ENCODE measurements at regions not wholly inside any gene's neighbourhood (a gene's known extent, or its start where the extent isn't known, plus 50 kb on each side); places are given as distances from the start of the nearest gene placed in this dataset.

DNA sequence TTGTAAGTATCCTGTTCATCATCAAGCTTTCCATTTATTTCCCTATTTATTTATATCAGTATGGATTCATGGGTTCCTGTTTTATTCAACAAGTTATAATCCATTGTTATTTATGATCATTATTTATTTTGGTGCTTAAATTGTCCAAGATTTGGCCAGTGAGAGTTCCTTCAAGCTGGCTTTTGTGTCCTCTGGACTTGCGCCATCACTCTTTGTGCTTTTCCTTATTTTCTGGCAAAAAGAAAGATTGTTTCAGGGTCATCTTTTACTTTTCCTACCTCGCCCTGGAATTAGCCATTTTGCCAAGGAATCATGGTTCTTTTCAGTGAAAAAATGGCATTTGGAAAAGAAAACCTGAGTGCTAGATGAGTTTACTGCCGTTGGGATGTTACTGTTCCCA is 193.4 kb downstream of the ADAMTS15 start:
- no peak overlapping the region for H3T11ph ChIP-seq (ENCODE audit: low read length)
- H3K79me2 ChIP-seq (ENCODE audit: insufficient read depth, low read length), result no peaks in the 10 kb centered on the region
- no peaks in the 10 kb centered on the region for H3K27me3 ChIP-seq (ENCODE audit: insufficient read depth, low read length)
- no peak overlapping the region for H3K4ac ChIP-seq (ENCODE audit: low read depth, low read length)
- H3K36me3 Mint-ChIP-seq (ENCODE audit: insufficient read depth in 1 of 3, low read depth in 3 of 3), result no peaks in the 10 kb centered on the region
- no peaks in the 10 kb centered on the region for H3K9me3 Mint-ChIP-seq
- H3K56ac ChIP-seq (ENCODE audit: insufficient read length, low read depth, low read length), result no peak overlapping the region
- no peak overlapping the region for H3K4me2 ChIP-seq (ENCODE audit: insufficient read depth, insufficient read length, low read length)
- no peak overlapping the region for H2BK12ac ChIP-seq (ENCODE audit: insufficient read length, low read depth, low read length)
- H3K23ac ChIP-seq (ENCODE audit: insufficient read length, low read depth, low read length), result no peak overlapping the region
- TF ChIP-seq CTCF (conservative IDR thresholded peaks at IDR 0.05), result no peak
- H3K27ac ChIP-seq (ENCODE audit: insufficient read length, low read depth, low read length), result no peak overlapping the region
- H3K4me1 Mint-ChIP-seq, result peaks cover 9 to 15% of the 10 kb centered on the region in 2 experiments
- H2BK15ac ChIP-seq (ENCODE audit: low read depth, low read length), result no peak overlapping the region
- H3K23me2 ChIP-seq (ENCODE audit: insufficient read length, low read depth, low read length, poor library complexity, severe bottlenecking), result no peaks in the 10 kb centered on the region
- H3K9me3 ChIP-seq (ENCODE audit: control insufficient read depth, low read depth, low read length), result no peaks in the 10 kb centered on the region
- peaks cover 3% of the 10 kb centered on the region for H3K27me3 Mint-ChIP-seq (ENCODE audit: low read depth)
- no peaks in the 10 kb centered on the region for H3K79me1 ChIP-seq (ENCODE audit: insufficient read depth, low read depth, low read length, poor library complexity, severe bottlenecking)
- WGBS (ENCODE audit: extremely low coverage, insufficient read length, low lambda C conversion rate), result no CpG with 5 or more reads among the region's 3 CpGs
- no peak overlapping the region for H2BK5ac ChIP-seq (ENCODE audit: insufficient read length, low read length)
- no peak overlapping the region for H3K18ac ChIP-seq (ENCODE audit: insufficient read length, low read depth, low read length)
- H3K14ac ChIP-seq (ENCODE audit: insufficient read depth, low read length), result no peak overlapping the region
- H4K20me1 ChIP-seq (ENCODE audit: control insufficient read depth, insufficient read depth, insufficient read length), result no peaks in the 10 kb centered on the region
- no peak overlapping the region for H3K4me3 Mint-ChIP-seq
- no peak overlapping the region for H4K91ac ChIP-seq (ENCODE audit: insufficient read length, low read depth, low read length)
- no peak overlapping the region for H2BK120ac ChIP-seq (ENCODE audit: low read depth, low read length, poor library complexity, severe bottlenecking)
- H4K8ac ChIP-seq (replicated peaks; ENCODE audit: insufficient read length, low read depth, low read length), result no peak overlapping the region
- no peak for DNase-seq
- H3K4me1 ChIP-seq (ENCODE audit: insufficient read depth, low read length), result no peaks in the 10 kb centered on the region
- H2AK5ac ChIP-seq (ENCODE audit: insufficient read length, low read length), result no peak overlapping the region
- H4K5ac ChIP-seq (ENCODE audit: insufficient read length, low read depth, low read length), result no peak overlapping the region
- no peak overlapping the region for H3K9ac ChIP-seq (ENCODE audit: extremely low read depth, insufficient read length, low read length)
- H2BK20ac ChIP-seq (ENCODE audit: low read depth, low read length, poor library complexity, severe bottlenecking), result no peak overlapping the region
- H2AFZ ChIP-seq (ENCODE audit: low read length), result no peak overlapping the region
- H3K27ac Mint-ChIP-seq, result no peak overlapping the region

Data from H9 (cell line).